HG02981 (cell line): ENCODE measurements at regions not wholly inside any gene's neighbourhood (a gene's known extent, or its start where the extent isn't known, plus 50 kb on each side); places are given as distances from the start of the nearest gene placed in this dataset.

Source experiments
- ATAC-seq: cut with Tn5 transposase; IDR thresholded peaks from one replicate; pipeline ENCODE4 v1.9.1; 2021; ENCODE audit warnings: mild to moderate bottlenecking, moderate library complexity; ENCODE audit not compliant: unreplicated experiment

- ATAC-seq, result no peak
Observed at GRCh38 chr21:18191139-18191538, 53.5 kb upstream of the CHODL start.

GRCh38 chr21:18178509-18178908 lies 66.1 kb upstream of the CHODL start:
- ATAC-seq, result no peak

- ATAC-seq, result no peak
Observed at GRCh38 chr21:18174370-18174769, 70.3 kb upstream of the CHODL start.

- no peak for ATAC-seq
Observed at GRCh38 chr21:18170829-18171228, 73.8 kb upstream of the CHODL start.

- no peak for ATAC-seq
Observed at GRCh38 chr21:18170221-18170620, 74.4 kb upstream of the CHODL start.

- no peak for ATAC-seq
Observed at GRCh38 chr21:18168108-18168507, 76.5 kb upstream of the CHODL start.

- no peak for ATAC-seq
Observed at GRCh38 chr21:18164933-18165332, 79.7 kb upstream of the CHODL start.

GRCh38 chr21:18164483-18164882 lies 80.2 kb upstream of the CHODL start:
- ATAC-seq, result no peak

GRCh38 chr21:18163956-18164355 lies 80.7 kb upstream of the CHODL start:
- ATAC-seq, result no peak

GRCh38 chr21:18161841-18162240 lies 82.8 kb upstream of the CHODL start:
- no peak for ATAC-seq

GRCh38 chr21:18157406-18157805 lies 87.2 kb upstream of the CHODL start:
- no peak for ATAC-seq

GRCh38 chr21:18155508-18156193 lies 89.0 kb upstream of the CHODL start:
- ATAC-seq, result no peak

- no peak for ATAC-seq
Observed at GRCh38 chr21:18153063-18153462, 91.6 kb upstream of the CHODL start.

GRCh38 chr21:18152371-18152770 lies 92.3 kb upstream of the CHODL start:
- ATAC-seq, result no peak

GRCh38 chr21:18151046-18151445 lies 93.6 kb upstream of the CHODL start:
- no peak for ATAC-seq

- ATAC-seq, result no peak
Observed at GRCh38 chr21:18148401-18148800, 96.2 kb upstream of the CHODL start.

- ATAC-seq, result no peak
Observed at GRCh38 chr21:18147678-18148077, 97.0 kb upstream of the CHODL start.

GRCh38 chr21:18146820-18147219 lies 97.8 kb upstream of the CHODL start:
- ATAC-seq, result no peak

- ATAC-seq, result no peak
Observed at GRCh38 chr21:18144339-18144738, 100.3 kb upstream of the CHODL start.

GRCh38 chr21:18142655-18143054 lies 102.0 kb upstream of the CHODL start:
- ATAC-seq, result no peak

GRCh38 chr21:18138507-18138906 lies 106.1 kb upstream of the CHODL start:
- ATAC-seq, result no peak

- no peak for ATAC-seq
Observed at GRCh38 chr21:18129526-18129925, 115.1 kb upstream of the CHODL start.

GRCh38 chr21:18118566-18118965 lies 126.1 kb upstream of the CHODL start:
- ATAC-seq, result no peak
